Ishikawa (cell line): ENCODE measurements at regions not wholly inside any gene's neighbourhood (a gene's known extent, or its start where the extent isn't known, plus 50 kb on each side); places are given as distances from the start of the nearest gene placed in this dataset.

Source experiments
- CEBPB ChIP-seq: IDR thresholded peaks from 2 replicates; pipeline ENCODE4 v1.6.1; 2012
- EP300 ChIP-seq: IDR thresholded peaks from 2 replicates; pipeline ENCODE4 v1.6.1; 2012; ENCODE audit warnings: borderline replicate concordance
- FOXM1 ChIP-seq: IDR thresholded peaks from 2 replicates; pipeline ENCODE4 v1.6.1; 2012; ENCODE audit warnings: low read depth, borderline replicate concordance
- TAF1 ChIP-seq: IDR thresholded peaks from 2 replicates; pipeline ENCODE4 v1.6.1; 2012; ENCODE audit warnings: low read depth, mild to moderate bottlenecking
- TCF12 ChIP-seq: IDR thresholded peaks from 2 replicates; pipeline ENCODE4 v1.6.1; 2012; ENCODE audit warnings: low read depth
- YY1 ChIP-seq: IDR thresholded peaks from 2 replicates; pipeline ENCODE4 v1.6.1; 2012; ENCODE audit warnings: low read depth
- TF ChIP-seq, protein P1 (sequence below): IDR thresholded peaks from 2 replicates; pipeline ENCODE4 v1.6.1; 2012; ENCODE audit warnings: low read depth, mild to moderate bottlenecking
- TF ChIP-seq, protein P2 (sequence below): IDR thresholded peaks from 2 replicates; pipeline ENCODE4 v1.6.1; 2012
- TF ChIP-seq, protein P3 (sequence below): IDR thresholded peaks from 2 replicates; pipeline ENCODE4 v1.6.1; 2012

DNA sequence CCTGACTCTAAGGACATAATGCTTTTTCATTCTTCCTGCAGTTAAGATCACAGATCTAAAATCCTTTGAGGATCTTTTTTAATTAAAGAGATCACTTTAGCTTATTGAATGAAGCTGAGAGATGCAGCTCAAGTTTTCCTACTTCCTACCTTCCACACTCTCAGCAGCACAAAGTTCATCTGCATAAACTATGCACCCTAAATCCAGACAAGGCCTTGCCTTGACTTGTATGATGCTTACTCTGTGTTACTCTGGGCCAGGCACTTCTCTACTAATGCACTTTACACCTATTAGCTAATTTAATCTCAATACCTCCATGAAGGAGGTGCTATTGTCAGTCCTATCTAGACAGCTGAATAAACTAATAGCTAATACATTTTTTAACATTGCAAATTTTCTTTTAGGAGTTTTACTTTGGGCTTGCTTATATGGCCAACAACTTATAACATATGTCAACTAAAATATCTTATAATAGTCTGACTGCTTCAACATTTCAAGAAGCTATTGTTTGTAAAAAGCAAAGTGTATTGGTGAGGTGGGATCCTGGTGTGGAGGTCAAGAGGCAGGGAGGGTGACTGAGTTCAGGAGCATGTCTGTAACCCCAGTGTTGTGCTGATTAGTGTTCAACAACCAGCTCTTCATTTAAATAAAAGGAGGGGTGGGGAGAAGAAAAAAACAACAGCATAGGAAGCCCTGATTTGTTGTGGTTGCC, 172.4 kb upstream of the ATP11B start:
- TF ChIP-seq, protein P1, sequence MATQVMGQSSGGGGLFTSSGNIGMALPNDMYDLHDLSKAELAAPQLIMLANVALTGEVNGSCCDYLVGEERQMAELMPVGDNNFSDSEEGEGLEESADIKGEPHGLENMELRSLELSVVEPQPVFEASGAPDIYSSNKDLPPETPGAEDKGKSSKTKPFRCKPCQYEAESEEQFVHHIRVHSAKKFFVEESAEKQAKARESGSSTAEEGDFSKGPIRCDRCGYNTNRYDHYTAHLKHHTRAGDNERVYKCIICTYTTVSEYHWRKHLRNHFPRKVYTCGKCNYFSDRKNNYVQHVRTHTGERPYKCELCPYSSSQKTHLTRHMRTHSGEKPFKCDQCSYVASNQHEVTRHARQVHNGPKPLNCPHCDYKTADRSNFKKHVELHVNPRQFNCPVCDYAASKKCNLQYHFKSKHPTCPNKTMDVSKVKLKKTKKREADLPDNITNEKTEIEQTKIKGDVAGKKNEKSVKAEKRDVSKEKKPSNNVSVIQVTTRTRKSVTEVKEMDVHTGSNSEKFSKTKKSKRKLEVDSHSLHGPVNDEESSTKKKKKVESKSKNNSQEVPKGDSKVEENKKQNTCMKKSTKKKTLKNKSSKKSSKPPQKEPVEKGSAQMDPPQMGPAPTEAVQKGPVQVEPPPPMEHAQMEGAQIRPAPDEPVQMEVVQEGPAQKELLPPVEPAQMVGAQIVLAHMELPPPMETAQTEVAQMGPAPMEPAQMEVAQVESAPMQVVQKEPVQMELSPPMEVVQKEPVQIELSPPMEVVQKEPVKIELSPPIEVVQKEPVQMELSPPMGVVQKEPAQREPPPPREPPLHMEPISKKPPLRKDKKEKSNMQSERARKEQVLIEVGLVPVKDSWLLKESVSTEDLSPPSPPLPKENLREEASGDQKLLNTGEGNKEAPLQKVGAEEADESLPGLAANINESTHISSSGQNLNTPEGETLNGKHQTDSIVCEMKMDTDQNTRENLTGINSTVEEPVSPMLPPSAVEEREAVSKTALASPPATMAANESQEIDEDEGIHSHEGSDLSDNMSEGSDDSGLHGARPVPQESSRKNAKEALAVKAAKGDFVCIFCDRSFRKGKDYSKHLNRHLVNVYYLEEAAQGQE: no peak
- TF ChIP-seq, protein P2, sequence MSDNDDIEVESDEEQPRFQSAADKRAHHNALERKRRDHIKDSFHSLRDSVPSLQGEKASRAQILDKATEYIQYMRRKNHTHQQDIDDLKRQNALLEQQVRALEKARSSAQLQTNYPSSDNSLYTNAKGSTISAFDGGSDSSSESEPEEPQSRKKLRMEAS: no peak
- TF ChIP-seq CEBPB (no peak), YY1 (no peak), TAF1 (no peak), FOXM1 (no peak), EP300 (no peak), TCF12 (no peak)
- TF ChIP-seq, protein P3, sequence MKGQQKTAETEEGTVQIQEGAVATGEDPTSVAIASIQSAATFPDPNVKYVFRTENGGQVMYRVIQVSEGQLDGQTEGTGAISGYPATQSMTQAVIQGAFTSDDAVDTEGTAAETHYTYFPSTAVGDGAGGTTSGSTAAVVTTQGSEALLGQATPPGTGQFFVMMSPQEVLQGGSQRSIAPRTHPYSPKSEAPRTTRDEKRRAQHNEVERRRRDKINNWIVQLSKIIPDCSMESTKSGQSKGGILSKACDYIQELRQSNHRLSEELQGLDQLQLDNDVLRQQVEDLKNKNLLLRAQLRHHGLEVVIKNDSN: no peak
